B cell (primary cell): ENCODE measurements at regions not wholly inside any gene's neighbourhood (a gene's known extent, or its start where the extent isn't known, plus 50 kb on each side); places are given as distances from the start of the nearest gene placed in this dataset.

ENCODE experiments used
- ATAC-seq: fragments of 200-7000 bp; cut with Tn5 transposase; one replicate; pipeline ENCODE4 v1.10.0; 2021; ENCODE audit warnings: low read depth, mild to moderate bottlenecking, moderate number of reproducible peaks, moderate library complexity
- CTCF ChIA-PET: fragments of 350-600 bp; sonication (Branson Sonifier 250); formaldehyde crosslinking; loops from one replicate; lab custom pipeline; 2021; ENCODE audit warnings: antibody characterized with exemption, inconsistent platforms; lab: Charles Lee
- POLR2A ChIA-PET: fragments of 350-600 bp; sonication (Branson Sonifier 250); formaldehyde crosslinking; loops from one replicate; lab custom pipeline; 2021; ENCODE audit warnings: antibody characterized with exemption; lab: Charles Lee
- DNase-seq: peaks from one replicate; pipeline ENCODE4 v3.0.0; 2013
- H2AFZ ChIP-seq: 2 replicates; pipeline ENCODE4 v1.6.1; 2012; ENCODE audit warnings: mild to moderate bottlenecking, low read depth, low read length; ENCODE audit not compliant: insufficient read depth, poor library complexity, severe bottlenecking
- H3K27ac ChIP-seq, 2 donors: 1 replicate in 1 of 2; 2 replicates in 1 of 2; pipeline ENCODE4 v1.5.1; 2012 to 2013; ENCODE audit warnings: low read length in 2 of 2, mild to moderate bottlenecking in 2 of 2, moderate library complexity in 1 of 2
- H3K27me3 ChIP-seq, 4 experiments: fragments of 200-600 bp in 1 of 4; sonication (generic) in 1 of 4; replicated peaks in 1 of 4; 1 replicate in 2 of 4; 2 replicates in 2 of 4; pipeline versions ENCODE4 v1.6.1 to v1.7.0; 2013 to 2016; ENCODE audit warnings: low read length in 3 of 4, mild to moderate bottlenecking in 2 of 4, mixed read lengths in 1 of 4, moderate library complexity in 1 of 4; ENCODE audit not compliant: insufficient read depth in 4 of 4, control insufficient read depth in 3 of 4; ENCODE audit errors: control extremely low read depth in 1 of 4
- H3K36me3 ChIP-seq, 2 experiments: replicated peaks in 1 of 2; 1 replicate in 1 of 2; 2 replicates in 1 of 2; pipeline versions ENCODE4 v1.6.1 to v1.7.1; 2013; ENCODE audit warnings: low read length in 1 of 2; ENCODE audit not compliant: insufficient read depth in 2 of 2, control insufficient read depth in 1 of 2; ENCODE audit errors: control extremely low read depth in 1 of 2, extremely low read depth in 1 of 2
- H3K4me1 ChIP-seq, 2 donors: fragments of 200-600 bp in 1 of 2; sonication (generic) in 1 of 2; 1 replicate in 1 of 2; 2 replicates in 1 of 2; pipeline versions ENCODE4 v1.5.1 to v1.6.1; 2013 to 2017; ENCODE audit warnings: low read length in 2 of 2; ENCODE audit not compliant: control insufficient read depth in 2 of 2, insufficient read depth in 2 of 2
- H3K4me2 ChIP-seq: replicated peaks from 2 replicates; pipeline ENCODE3; 2012; ENCODE audit warnings: mild to moderate bottlenecking, low read depth, low read length; ENCODE audit not compliant: poor library complexity, severe bottlenecking
- H3K4me3 ChIP-seq, 5 experiments: fragments of 200-600 bp in 1 of 5; sonication (generic) in 1 of 5; 1 replicate in 3 of 5; 2 replicates in 2 of 5; pipeline versions ENCODE4 v1.5.1 to v1.7.0; 2011 to 2016; ENCODE audit warnings: low read length in 4 of 5, mild to moderate bottlenecking in 4 of 5, low read depth in 2 of 5, control low read depth in 1 of 5, moderate library complexity in 1 of 5; ENCODE audit not compliant: insufficient read depth in 1 of 5; ENCODE audit errors: control extremely low read depth in 1 of 5, extremely low read depth in 1 of 5
- H3K79me2 ChIP-seq: fragments of 200-600 bp; sonication (generic); one replicate; pipeline ENCODE4 v1.6.0; 2016; ENCODE audit warnings: low read length; ENCODE audit not compliant: control insufficient read depth, insufficient read depth
- H3K9ac ChIP-seq: fragments of 200-600 bp; sonication (generic); 2 replicates; pipeline ENCODE4 v1.6.1; 2017; ENCODE audit warnings: mild to moderate bottlenecking, low read length, moderate library complexity
- H3K9me3 ChIP-seq, 3 donors: one replicate each; pipeline versions ENCODE4 v1.6.1 to v1.7.1; 2013; ENCODE audit warnings: low read length in 2 of 3; ENCODE audit not compliant: control insufficient read depth in 2 of 3, insufficient read depth in 1 of 3; ENCODE audit errors: control extremely low read depth in 1 of 3
- H4K20me1 ChIP-seq: 2 replicates; pipeline ENCODE4 v1.6.0; 2012; ENCODE audit warnings: mild to moderate bottlenecking, low read length; ENCODE audit not compliant: insufficient read depth, control insufficient read depth, poor library complexity, severe bottlenecking
- H3K27ac Mint-ChIP-seq: one replicate; pipeline ENCODE4 v1.8.0; 2021; ENCODE audit warnings: mixed read lengths
- H3K27me3 Mint-ChIP-seq: one replicate; pipeline ENCODE4 v1.8.0; 2021; ENCODE audit warnings: mixed read lengths
- H3K4me1 Mint-ChIP-seq: one replicate; pipeline ENCODE4 v1.8.0; 2021; ENCODE audit warnings: mixed read lengths
- H3K4me3 Mint-ChIP-seq: one replicate; pipeline ENCODE4 v1.8.0; 2021; ENCODE audit warnings: mixed read lengths
- H3K9me3 Mint-ChIP-seq: one replicate; pipeline ENCODE4 v1.8.0; 2022; ENCODE audit warnings: mixed read lengths; ENCODE audit not compliant: insufficient read depth
- EZH2 ChIP-seq: IDR thresholded peaks from 2 replicates; pipeline ENCODE4 v1.6.1; 2012; ENCODE audit warnings: borderline replicate concordance, low read depth, mild to moderate bottlenecking, moderate library complexity, low read length; ENCODE audit not compliant: insufficient read depth, poor library complexity, severe bottlenecking
- WGBS: methylation state at CpG from one replicate; pipeline ENCODE4 v1.1.5; 2013; ENCODE audit warnings: missing lambda C conversion rate; ENCODE audit not compliant: insufficient coverage; 5-methylcytosine and 5-hydroxymethylcytosine counted together
- intact Hi-C: fragments of 100-400 bp; cut with micrococcal nuclease; formaldehyde crosslinking; loops from one replicate; pipeline ENCODE4 v1.10.0; 2022
- TF ChIP-seq, protein P1 (sequence below): fragments of 200-600 bp; IDR thresholded peaks from one replicate; pipeline ENCODE4 v1.8.0; 2022; ENCODE audit warnings: antibody characterized with exemption, mild to moderate bottlenecking

- Histone ChIP-seq H3K27me3 (no peaks in the 10 kb centered on the region), H3K9me3 (no peaks in the 10 kb centered on the region), H3K36me3 (no peaks in the 10 kb centered on the region), H3K4me3 (no peak overlapping the region), H3K79me2 (no peaks in the 10 kb centered on the region), H3K4me1 (no peaks in the 10 kb centered on the region), H3K4me2 (no peak overlapping the region), H2AFZ (no peak overlapping the region), H3K9ac (no peak overlapping the region), H4K20me1 (no peaks in the 10 kb centered on the region), H3K27ac (no peak overlapping the region)
- H3K27ac Mint-ChIP-seq: no peak overlapping the region
- H3K4me1 Mint-ChIP-seq: no peaks in the 10 kb centered on the region
- no peaks in the 10 kb centered on the region for H3K27me3 Mint-ChIP-seq
- no peaks in the 10 kb centered on the region for H3K9me3 Mint-ChIP-seq
- ATAC-seq (no peak), DNase-seq (no peak)
- POLR2A ChIA-PET: no interaction called here
- H3K4me3 Mint-ChIP-seq: no peak overlapping the region
- CTCF ChIA-PET: no interaction called here
- TF ChIP-seq, protein P1, sequence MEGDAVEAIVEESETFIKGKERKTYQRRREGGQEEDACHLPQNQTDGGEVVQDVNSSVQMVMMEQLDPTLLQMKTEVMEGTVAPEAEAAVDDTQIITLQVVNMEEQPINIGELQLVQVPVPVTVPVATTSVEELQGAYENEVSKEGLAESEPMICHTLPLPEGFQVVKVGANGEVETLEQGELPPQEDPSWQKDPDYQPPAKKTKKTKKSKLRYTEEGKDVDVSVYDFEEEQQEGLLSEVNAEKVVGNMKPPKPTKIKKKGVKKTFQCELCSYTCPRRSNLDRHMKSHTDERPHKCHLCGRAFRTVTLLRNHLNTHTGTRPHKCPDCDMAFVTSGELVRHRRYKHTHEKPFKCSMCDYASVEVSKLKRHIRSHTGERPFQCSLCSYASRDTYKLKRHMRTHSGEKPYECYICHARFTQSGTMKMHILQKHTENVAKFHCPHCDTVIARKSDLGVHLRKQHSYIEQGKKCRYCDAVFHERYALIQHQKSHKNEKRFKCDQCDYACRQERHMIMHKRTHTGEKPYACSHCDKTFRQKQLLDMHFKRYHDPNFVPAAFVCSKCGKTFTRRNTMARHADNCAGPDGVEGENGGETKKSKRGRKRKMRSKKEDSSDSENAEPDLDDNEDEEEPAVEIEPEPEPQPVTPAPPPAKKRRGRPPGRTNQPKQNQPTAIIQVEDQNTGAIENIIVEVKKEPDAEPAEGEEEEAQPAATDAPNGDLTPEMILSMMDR: no peak
- TF ChIP-seq EZH2: no peak
- intact Hi-C loops: no loop called here
These were observed 476.4 kb downstream of the KIF4B start for GRCh38 chr5:155489949-155490348.

DNA sequence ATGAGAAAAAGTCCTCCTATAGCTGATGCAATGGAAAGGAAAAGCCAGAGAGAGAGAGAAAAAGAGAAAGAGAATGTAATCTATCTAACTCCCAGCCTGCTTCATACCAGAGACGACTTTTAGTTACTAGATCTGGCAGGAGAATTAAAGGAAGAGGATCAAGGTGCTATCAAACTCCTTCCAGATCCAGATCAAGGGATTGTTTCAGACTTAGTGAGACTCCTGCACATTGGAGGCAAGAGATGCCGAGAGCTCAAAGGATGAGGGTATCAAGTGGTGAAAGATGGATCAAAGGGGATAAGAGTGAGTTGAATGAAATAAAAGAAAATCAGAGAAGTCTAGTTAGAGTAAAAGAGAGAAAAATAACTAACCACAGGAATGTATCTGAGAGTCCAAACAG lies 478.6 kb downstream of the KIF4B start:
- DNase-seq (no peak), ATAC-seq (no peak)
- Histone ChIP-seq H2AFZ (no peak overlapping the region), H4K20me1 (no peaks in the 10 kb centered on the region), H3K4me1 (no peaks in the 10 kb centered on the region), H3K9ac (no peak overlapping the region), H3K4me3 (no peak overlapping the region), H3K27me3 (no peaks in the 10 kb centered on the region), H3K36me3 (no peaks in the 10 kb centered on the region), H3K79me2 (no peaks in the 10 kb centered on the region), H3K4me2 (no peak overlapping the region), H3K27ac (no peak overlapping the region), H3K9me3 (no peaks in the 10 kb centered on the region)
- no peak overlapping the region for H3K27ac Mint-ChIP-seq
- no peaks in the 10 kb centered on the region for H3K4me1 Mint-ChIP-seq
- H3K9me3 Mint-ChIP-seq: no peaks in the 10 kb centered on the region
- TF ChIP-seq EZH2: no peak
- TF ChIP-seq, protein P1: no peak
- no peak overlapping the region for H3K4me3 Mint-ChIP-seq
- ChIA-PET POLR2A (no interaction called here), CTCF (no interaction called here)
- intact Hi-C loops: no loop called here
- WGBS: 100% methylated on average over 1 of the region's 2 CpGs
- peaks cover 3% of the 10 kb centered on the region for H3K27me3 Mint-ChIP-seq
